WTC11 (cell line): ENCODE measurements at regions not wholly inside any gene's neighbourhood (a gene's known extent, or its start where the extent isn't known, plus 50 kb on each side); places are given as distances from the start of the nearest gene placed in this dataset.
"Not testable (repeated sequence)": the region's sequence is repeated elsewhere in the genome, so short reads cannot be mapped to it uniquely, and the experiment has no call there.

Experiments used
- ATAC-seq: fragments of 200-7000 bp; cut with Tn5 transposase; 2 replicates; pipeline ENCODE4 v1.10.0; 2021; ENCODE audit warnings: mild to moderate bottlenecking, moderate library complexity
- CTCF ChIA-PET: fragments of 300-600 bp; sonication (Branson Sonifier 250); formaldehyde crosslinking; loops from one replicate; lab custom pipeline; 2021; ENCODE audit warnings: antibody characterized with exemption; lab: Charles Lee
- POLR2A ChIA-PET: fragments of 350-600 bp; sonication (Branson Sonifier 250); formaldehyde crosslinking; loops from one replicate; lab custom pipeline; 2021; ENCODE audit warnings: antibody characterized with exemption; lab: Charles Lee
- DNase-seq: peaks from one replicate; pipeline ENCODE4 v3.0.0; 2021; ENCODE audit warnings: low spot score
- H3K27ac Mint-ChIP-seq: 2 replicates; pipeline ENCODE4 v1.8.0; 2021; ENCODE audit warnings: mixed read lengths
- H3K27me3 Mint-ChIP-seq: 2 replicates; pipeline ENCODE4 v1.8.0; 2021; ENCODE audit warnings: low read depth, mild to moderate bottlenecking, moderate library complexity, mixed read lengths
- H3K36me3 Mint-ChIP-seq: 2 replicates; pipeline ENCODE4 v1.8.0; 2021; ENCODE audit warnings: mixed read lengths
- H3K4me1 Mint-ChIP-seq: 2 replicates; pipeline ENCODE4 v1.8.0; 2022; ENCODE audit warnings: mixed read lengths
- H3K4me3 Mint-ChIP-seq: 2 replicates; pipeline ENCODE4 v1.8.0; 2021; ENCODE audit warnings: mild to moderate bottlenecking, moderate library complexity, mixed read lengths
- H3K9me3 Mint-ChIP-seq: 2 replicates; pipeline ENCODE4 v1.8.0; 2021; ENCODE audit warnings: mixed read lengths
- ARID4B ChIP-seq: sonication (generic); formaldehyde crosslinking; IDR thresholded peaks from 2 replicates; pipeline ENCODE4 v1.8.0; 2023; ENCODE audit warnings: missing genetic modification reagents, mild to moderate bottlenecking, borderline replicate concordance
- E2F5 ChIP-seq: sonication (generic); formaldehyde crosslinking; IDR thresholded peaks from 2 replicates; pipeline ENCODE4 v1.8.1; 2022; ENCODE audit warnings: mild to moderate bottlenecking, moderate library complexity, missing genetic modification reagents
- EMX1 ChIP-seq: fragments of 250-450 bp; sonication (Bioruptor Pico); IDR thresholded peaks from 2 replicates; pipeline ENCODE4 v1.8.0; 2021; ENCODE audit warnings: mild to moderate bottlenecking
- FOXK1 ChIP-seq: sonication (generic); formaldehyde crosslinking; IDR thresholded peaks from 2 replicates; pipeline ENCODE4 v1.8.0; 2022; ENCODE audit warnings: mild to moderate bottlenecking, moderate library complexity, missing genetic modification reagents
- FOXP1 ChIP-seq: sonication (generic); formaldehyde crosslinking; IDR thresholded peaks from 2 replicates; pipeline ENCODE4 v1.8.0; 2022; ENCODE audit warnings: missing genetic modification reagents, mild to moderate bottlenecking, moderate library complexity, borderline replicate concordance
- FOXP4 ChIP-seq: sonication (generic); formaldehyde crosslinking; IDR thresholded peaks from 2 replicates; pipeline ENCODE4 v1.8.0; 2022; ENCODE audit warnings: mild to moderate bottlenecking, missing genetic modification reagents
- KAT7 ChIP-seq: sonication (generic); formaldehyde crosslinking; IDR thresholded peaks from 2 replicates; pipeline ENCODE4 v1.8.1; 2023; ENCODE audit warnings: missing genetic modification reagents, mild to moderate bottlenecking, borderline replicate concordance
- MYBL2 ChIP-seq: sonication (generic); formaldehyde crosslinking; IDR thresholded peaks from 2 replicates; pipeline ENCODE4 v1.8.1; 2023; ENCODE audit warnings: mild to moderate bottlenecking, moderate library complexity, missing genetic modification reagents
- NFYB ChIP-seq: sonication (generic); formaldehyde crosslinking; conservative IDR thresholded peaks from 2 replicates; pipeline ENCODE4 v1.8.0; 2022; ENCODE audit warnings: low read depth, missing genetic modification reagents
- RORB ChIP-seq: fragments of 250-450 bp; sonication (Bioruptor Pico); IDR thresholded peaks from 2 replicates; pipeline ENCODE4 v1.9.0; 2021; ENCODE audit warnings: mild to moderate bottlenecking
- TCF7 ChIP-seq: sonication (generic); formaldehyde crosslinking; IDR thresholded peaks from 2 replicates; pipeline ENCODE4 v1.8.0; 2022; ENCODE audit warnings: mild to moderate bottlenecking, low read depth, missing genetic modification reagents, moderate library complexity
- USF2 ChIP-seq: sonication (generic); formaldehyde crosslinking; IDR thresholded peaks from 2 replicates; pipeline ENCODE4 v1.8.1; 2023; ENCODE audit warnings: mild to moderate bottlenecking, missing genetic modification reagents, moderate library complexity
- ZBTB21 ChIP-seq: sonication (generic); formaldehyde crosslinking; IDR thresholded peaks from 2 replicates; pipeline ENCODE4 v1.8.1; 2023; ENCODE audit warnings: mild to moderate bottlenecking, missing genetic modification reagents, borderline replicate concordance
- ZNF121 ChIP-seq: sonication (generic); formaldehyde crosslinking; IDR thresholded peaks from 2 replicates; pipeline ENCODE4 v1.8.0; 2023; ENCODE audit warnings: missing genetic modification reagents
- ZNF138 ChIP-seq: sonication (generic); formaldehyde crosslinking; conservative IDR thresholded peaks from 2 replicates; pipeline ENCODE4 v1.8.1; 2022; ENCODE audit warnings: mild to moderate bottlenecking, moderate library complexity, missing genetic modification reagents
- ZNF317 ChIP-seq: sonication (generic); formaldehyde crosslinking; IDR thresholded peaks from 2 replicates; pipeline ENCODE4 v1.8.1; 2023; ENCODE audit warnings: low read depth, mild to moderate bottlenecking, moderate library complexity, missing genetic modification reagents, borderline replicate concordance
- ZNF512 ChIP-seq: sonication (generic); formaldehyde crosslinking; IDR thresholded peaks from 2 replicates; pipeline ENCODE4 v1.8.1; 2022; ENCODE audit warnings: missing genetic modification reagents, borderline replicate concordance

GRCh38 chr4:137360761-137361160 is 171.5 kb downstream of the PCDH18 start (continued):
- TF ChIP-seq ARID4B (CRISPR knock-in tag) (no peak), ZNF138 (CRISPR knock-in tag) (no peak), ZNF512 (CRISPR knock-in tag) (no peak), FOXP4 (CRISPR knock-in tag) (no peak), RORB (CRISPR knock-in tag) (no peak), ZBTB21 (no peak)

- TF ChIP-seq ZNF317 (CRISPR knock-in tag) (no peak), NFYB (no peak), USF2 (CRISPR knock-in tag) (no peak), EMX1 (no peak), FOXK1 (CRISPR knock-in tag) (no peak), KAT7 (CRISPR knock-in tag) (no peak), E2F5 (CRISPR knock-in tag) (no peak), ZNF121 (CRISPR knock-in tag) (no peak), TCF7 (CRISPR knock-in tag) (no peak), MYBL2 (CRISPR knock-in tag) (no peak), FOXP1 (no peak), ZNF138 (CRISPR knock-in tag) (no peak)
- no peak overlapping the region for H3K27ac Mint-ChIP-seq
- no peak overlapping the region for H3K4me3 Mint-ChIP-seq
- H3K9me3 Mint-ChIP-seq = peaks cover 15% of the 10 kb centered on the region
- ChIA-PET CTCF (no interaction called here), POLR2A (no interaction called here)
- no peaks in the 10 kb centered on the region for H3K36me3 Mint-ChIP-seq
- no peaks in the 10 kb centered on the region for H3K4me1 Mint-ChIP-seq
- DNase-seq = no peak
- no peaks in the 10 kb centered on the region for H3K27me3 Mint-ChIP-seq
- ATAC-seq = no peak
Measured at GRCh38 chr4:137359691-137360315, 172.5 kb downstream of the PCDH18 start.

GRCh38 chr4:137354562-137354961 is 177.7 kb downstream of the PCDH18 start:
- ATAC-seq, H3K27ac Mint-ChIP-seq, CTCF ChIA-PET, DNase-seq, POLR2A ChIA-PET, H3K27me3 Mint-ChIP-seq, H3K4me3 Mint-ChIP-seq, H3K4me1 Mint-ChIP-seq: not testable (repeated sequence)
- Mint-ChIP-seq H3K36me3 (peaks cover 12% of the 10 kb centered on the region), H3K9me3 (peaks cover 42% of the 10 kb centered on the region)
